HG03196 (cell line): ENCODE measurements at regions not wholly inside any gene's neighbourhood (a gene's known extent, or its start where the extent isn't known, plus 50 kb on each side); places are given as distances from the start of the nearest gene placed in this dataset.

Experiments
- ATAC-seq: cut with Tn5 transposase; IDR thresholded peaks from one replicate; pipeline ENCODE4 v1.9.1; 2021; ENCODE audit not compliant: unreplicated experiment

DNA sequence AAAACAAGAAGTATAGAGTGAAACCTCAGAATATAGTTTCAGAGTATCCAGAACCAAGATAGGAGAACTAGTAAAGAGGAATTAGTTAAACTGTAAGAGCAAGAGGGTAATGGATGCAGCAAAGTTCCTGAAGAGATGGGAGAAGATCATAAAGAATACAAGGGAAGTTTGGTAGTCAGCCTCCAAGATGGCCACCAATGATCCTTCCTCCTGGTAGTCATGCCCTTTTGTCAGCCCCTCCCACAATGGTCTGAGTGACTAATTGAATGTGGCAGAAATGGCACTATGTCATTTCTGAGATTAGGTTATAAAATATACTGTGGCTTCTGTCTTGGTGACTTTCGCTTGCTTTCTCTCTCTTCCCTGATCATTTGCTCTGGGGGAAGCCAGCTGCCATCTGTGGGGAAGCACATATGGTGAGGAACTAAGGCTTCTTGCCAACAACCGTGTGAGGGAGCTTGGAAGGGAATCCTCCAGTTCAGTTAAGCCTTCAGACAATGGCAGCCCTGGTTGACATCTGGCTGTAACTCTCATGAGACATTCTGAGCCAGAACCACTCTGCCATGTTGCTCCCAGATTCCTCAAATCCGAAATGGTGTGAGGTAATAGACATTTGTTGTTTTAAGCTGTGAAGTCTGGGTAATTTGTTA is 55.3 kb upstream of the AMN1 start:
- ATAC-seq, result no peak

DNA sequence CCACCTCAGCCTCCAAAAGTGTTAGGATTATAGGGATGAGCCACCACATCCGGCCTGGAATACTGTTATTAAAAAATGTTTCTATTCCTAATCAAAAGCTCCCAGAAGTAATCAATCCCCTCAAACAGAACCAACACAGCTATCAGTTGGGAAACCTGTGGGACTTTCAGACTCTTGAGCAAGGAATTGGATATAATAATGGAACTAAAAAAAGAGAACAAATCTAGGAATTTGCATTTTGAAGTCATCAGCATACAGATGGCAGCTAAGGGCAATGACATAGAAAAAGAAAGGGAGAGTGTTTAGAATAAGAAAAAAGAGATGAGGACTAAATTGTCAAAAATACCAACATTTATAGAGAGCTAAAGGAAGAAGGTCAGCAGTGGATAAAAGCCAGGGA is 54.7 kb upstream of the AMN1 start:
- ATAC-seq, result no peak

DNA sequence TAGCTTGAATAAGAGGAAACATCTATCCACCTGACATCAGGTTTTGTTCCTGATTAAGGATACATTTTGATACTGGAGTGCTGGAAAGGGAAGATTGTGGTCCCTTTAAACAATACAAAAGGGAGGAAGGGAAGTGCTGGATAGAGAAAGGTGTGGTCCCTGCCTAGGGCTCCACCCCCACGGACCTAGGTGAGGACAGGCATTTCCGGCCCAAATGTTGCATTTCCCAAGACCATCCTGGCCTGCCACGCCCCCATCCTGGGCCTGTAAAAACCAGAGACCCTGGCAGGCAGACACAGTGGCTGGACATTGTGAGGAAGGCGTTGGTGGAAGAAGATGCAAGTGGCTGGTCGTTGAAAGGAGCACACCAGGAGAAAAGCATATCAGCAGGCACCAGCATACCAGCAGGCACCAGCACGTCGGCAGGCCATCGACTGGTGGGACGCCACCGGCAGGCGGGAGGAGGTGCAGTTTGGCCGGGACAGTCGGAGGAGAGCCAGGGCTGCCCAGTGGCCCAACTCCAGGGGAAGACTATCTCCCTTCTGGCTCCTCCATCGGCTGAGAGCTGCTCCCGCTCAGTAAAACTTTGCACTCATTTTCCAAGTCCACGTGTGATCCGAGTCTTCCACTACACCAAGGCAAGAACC is 53.2 kb upstream of the AMN1 start:
- no peak for ATAC-seq

DNA sequence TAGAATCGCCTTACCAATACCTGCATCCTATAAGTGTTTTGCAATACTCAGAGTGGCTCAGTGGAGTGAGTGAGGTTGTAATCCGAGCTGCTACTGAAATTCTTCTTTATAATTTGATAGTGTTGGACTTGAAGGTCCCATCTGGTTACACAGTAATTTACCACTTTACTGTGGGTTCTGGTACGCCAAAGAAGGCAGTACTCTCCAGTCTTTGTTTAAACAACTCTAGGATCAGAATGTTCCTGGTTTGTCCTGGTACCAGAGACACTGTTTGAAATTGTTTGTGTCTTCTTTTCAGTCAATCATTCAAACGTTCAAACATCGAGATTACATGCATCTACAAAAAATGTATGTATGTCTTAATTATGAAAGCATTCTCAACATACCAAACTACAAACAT is 51.3 kb upstream of the AMN1 start:
- ATAC-seq, result no peak

DNA sequence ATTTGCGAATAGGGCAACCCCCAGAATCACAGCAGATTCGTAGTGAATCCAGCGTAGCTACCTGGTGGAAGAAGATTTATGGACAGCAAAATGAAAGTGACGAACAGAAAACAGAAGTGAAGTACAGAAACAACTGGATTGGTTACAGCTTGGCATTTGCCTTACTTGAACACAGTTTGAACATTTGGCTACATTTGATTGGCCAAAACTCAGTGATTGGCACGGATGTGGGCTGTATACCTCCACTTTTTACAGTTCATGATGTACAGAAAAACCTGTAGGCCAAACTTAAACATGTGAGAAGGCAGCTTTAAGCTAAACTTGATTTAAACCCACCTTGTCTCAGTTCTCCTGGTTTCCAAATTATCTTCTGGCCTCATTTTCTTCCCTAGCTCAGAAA is 49.9 kb upstream of the AMN1 start:
- ATAC-seq, result no peak
